ENCODE measurements at regions not wholly inside any gene's neighbourhood (a gene's known extent, or its start where the extent isn't known, plus 50 kb on each side); places are given as distances from the start of the nearest gene placed in this dataset.

DNA sequence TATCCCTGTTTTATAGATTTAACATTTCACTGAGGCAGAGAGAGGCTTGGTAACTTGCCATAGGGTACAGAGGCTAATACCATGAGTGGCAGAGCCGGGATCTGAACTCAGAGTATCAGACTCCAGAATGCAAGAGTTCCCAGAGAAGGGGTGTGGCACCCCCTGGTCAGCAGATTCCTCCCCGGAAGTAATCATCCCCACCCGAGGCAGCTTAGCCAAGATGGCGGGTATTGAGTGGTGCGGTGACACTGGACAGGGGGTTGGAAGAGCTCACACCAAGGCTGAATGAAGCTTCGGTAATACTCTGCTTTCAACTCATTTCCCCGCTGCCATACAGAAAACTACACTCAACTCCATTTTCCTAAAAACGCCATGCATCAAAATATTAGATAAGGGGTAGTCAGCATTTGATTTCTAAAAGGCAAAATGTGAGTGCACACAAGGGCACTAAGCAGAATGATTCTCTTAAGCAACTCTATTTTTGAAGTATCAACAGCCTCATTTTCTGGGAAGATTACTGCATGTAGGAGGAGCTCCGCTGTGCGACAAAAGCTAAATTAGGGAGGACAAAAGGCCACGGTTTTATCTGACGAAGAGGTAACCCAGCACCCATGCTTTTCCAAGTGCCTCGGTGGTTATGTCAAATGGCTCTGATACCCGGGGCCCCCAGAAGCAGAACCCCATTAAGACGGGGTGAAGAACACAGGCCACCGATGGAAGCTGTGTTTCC is 166.7 kb downstream of the NUP210 start:
- DNase-seq = no peak
- Histone ChIP-seq H3K27ac (no peak overlapping the region), H3K4me3 (no peak overlapping the region), H3K4me1 (no peaks in the 10 kb centered on the region), H3K27me3 (peaks cover 0 to 10% of the 10 kb centered on the region in 2 donors), H3K9me3 (no peaks in the 10 kb centered on the region), H3K36me3 (no peaks in the 10 kb centered on the region)
- TF ChIP-seq, protein P1, sequence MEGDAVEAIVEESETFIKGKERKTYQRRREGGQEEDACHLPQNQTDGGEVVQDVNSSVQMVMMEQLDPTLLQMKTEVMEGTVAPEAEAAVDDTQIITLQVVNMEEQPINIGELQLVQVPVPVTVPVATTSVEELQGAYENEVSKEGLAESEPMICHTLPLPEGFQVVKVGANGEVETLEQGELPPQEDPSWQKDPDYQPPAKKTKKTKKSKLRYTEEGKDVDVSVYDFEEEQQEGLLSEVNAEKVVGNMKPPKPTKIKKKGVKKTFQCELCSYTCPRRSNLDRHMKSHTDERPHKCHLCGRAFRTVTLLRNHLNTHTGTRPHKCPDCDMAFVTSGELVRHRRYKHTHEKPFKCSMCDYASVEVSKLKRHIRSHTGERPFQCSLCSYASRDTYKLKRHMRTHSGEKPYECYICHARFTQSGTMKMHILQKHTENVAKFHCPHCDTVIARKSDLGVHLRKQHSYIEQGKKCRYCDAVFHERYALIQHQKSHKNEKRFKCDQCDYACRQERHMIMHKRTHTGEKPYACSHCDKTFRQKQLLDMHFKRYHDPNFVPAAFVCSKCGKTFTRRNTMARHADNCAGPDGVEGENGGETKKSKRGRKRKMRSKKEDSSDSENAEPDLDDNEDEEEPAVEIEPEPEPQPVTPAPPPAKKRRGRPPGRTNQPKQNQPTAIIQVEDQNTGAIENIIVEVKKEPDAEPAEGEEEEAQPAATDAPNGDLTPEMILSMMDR (IDR thresholded peaks at IDR 0.05) = no peak
- intact Hi-C loops (cut with DNase I; ENCODE audit: low total_unique reads) = no loop called here

DNA sequence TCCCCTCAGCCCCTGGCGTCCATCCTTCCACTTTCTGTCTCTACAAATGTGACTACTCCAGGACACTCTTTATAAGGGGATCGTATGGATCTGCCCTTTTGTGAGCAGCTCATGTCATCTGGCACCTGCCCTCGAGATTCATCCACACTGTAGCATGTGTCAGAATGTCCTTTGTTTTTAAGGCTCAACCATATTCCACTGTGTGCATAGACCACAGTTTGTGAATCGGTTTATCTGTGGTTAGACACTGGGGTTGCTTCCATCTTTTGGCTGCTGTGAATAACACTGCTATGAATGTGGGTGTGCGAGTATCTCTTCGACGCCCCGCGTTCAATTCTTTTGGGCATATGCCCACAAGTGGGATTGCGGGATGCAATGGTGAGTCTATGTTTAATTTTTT is 167.9 kb downstream of the NUP210 start:
- Histone ChIP-seq H3K4me3 (no peak overlapping the region), H3K27ac (no peak overlapping the region), H3K4me1 (no peaks in the 10 kb centered on the region), H3K9me3 (no peaks in the 10 kb centered on the region), H3K36me3 (no peaks in the 10 kb centered on the region), H3K27me3 (peaks cover 0 to 10% of the 10 kb centered on the region in 2 donors)
- TF ChIP-seq, protein P1 (IDR thresholded peaks at IDR 0.05) = no peak
- intact Hi-C loops (cut with DNase I; ENCODE audit: low total_unique reads) = no loop called here
- no peak for DNase-seq

DNA sequence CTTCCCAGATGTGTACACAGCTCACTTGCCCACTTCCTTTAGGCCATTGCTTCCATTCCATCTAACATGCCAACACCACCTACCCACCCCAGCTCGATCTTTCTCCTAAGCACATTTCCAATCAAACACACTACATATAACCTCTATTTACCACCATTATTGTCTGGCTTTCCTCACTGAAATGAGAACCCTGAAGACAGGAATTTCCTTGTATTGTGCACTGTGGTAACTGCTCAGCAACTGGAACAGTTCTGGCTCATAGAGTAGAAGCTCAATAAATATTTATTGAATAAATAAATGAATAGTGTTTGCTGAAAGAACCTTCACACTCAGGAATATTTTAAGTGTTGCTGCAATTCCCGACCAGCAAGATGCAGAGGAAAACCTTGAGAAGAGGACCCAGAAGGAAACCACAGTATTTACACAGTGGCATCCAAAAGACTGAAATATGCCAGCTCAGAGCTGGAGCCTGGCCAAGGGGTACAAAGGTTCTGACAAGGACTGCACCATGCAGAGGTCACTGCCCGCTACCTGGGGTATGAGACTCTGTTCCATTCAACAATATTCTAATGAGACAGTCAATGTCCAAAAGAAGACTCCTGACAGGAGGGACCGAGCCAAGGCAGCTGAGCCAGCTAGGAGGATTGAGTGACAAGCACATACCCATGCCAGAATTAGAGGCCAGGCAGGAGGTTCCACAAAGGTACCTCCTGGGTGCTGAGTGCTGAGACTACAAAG is 168.8 kb downstream of the NUP210 start:
- Histone ChIP-seq H3K4me1 (no peaks in the 10 kb centered on the region), H3K27ac (no peak overlapping the region), H3K9me3 (no peaks in the 10 kb centered on the region), H3K27me3 (peaks cover 0 to 5% of the 10 kb centered on the region in 2 donors), H3K36me3 (no peaks in the 10 kb centered on the region), H3K4me3 (no peak overlapping the region)
- no peak for DNase-seq
- intact Hi-C loops (cut with DNase I; ENCODE audit: low total_unique reads) = no loop called here
- TF ChIP-seq, protein P1 (IDR thresholded peaks at IDR 0.05) = no peak

GRCh38 chr3:13249664-13250390 is 170.3 kb downstream of the NUP210 start:
- no peak for DNase-seq
- TF ChIP-seq, protein P1 (IDR thresholded peaks at IDR 0.05) = no peak
- Histone ChIP-seq H3K4me1 (no peaks in the 10 kb centered on the region), H3K27ac (no peak overlapping the region), H3K9me3 (no peaks in the 10 kb centered on the region), H3K36me3 (no peaks in the 10 kb centered on the region), H3K4me3 (no peak overlapping the region), H3K27me3 (peaks cover 0 to 5% of the 10 kb centered on the region in 2 donors)
- intact Hi-C loops (cut with DNase I; ENCODE audit: low total_unique reads) = no loop called here

DNA sequence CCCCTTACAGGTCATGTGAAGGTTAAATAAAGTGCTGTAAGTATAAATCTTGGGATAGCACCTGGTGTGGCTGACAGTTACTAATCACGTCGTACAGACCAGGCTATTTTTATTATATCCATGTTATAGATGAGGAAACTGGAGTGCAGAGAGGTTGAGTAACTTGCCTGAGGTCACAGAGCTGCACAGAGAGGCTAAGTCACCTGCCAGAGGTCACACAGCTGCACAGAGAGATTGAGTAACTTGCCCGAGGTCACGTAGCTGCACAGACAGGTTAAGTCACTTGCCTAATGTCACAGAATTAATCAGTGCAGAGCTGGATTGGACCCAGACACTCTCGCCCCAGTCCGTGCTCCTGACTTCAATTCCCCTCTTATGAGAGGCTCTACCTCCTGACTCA is 171.5 kb downstream of the NUP210 start:
- no peaks in the 10 kb centered on the region for H3K4me1 ChIP-seq
- H3K36me3 ChIP-seq = no peaks in the 10 kb centered on the region
- DNase-seq = no peak
- H3K27me3 ChIP-seq = peaks cover 0 to 2% of the 10 kb centered on the region in 2 donors
- H3K9me3 ChIP-seq = no peaks in the 10 kb centered on the region
- TF ChIP-seq, protein P1 (IDR thresholded peaks at IDR 0.05) = no peak
- intact Hi-C loops (cut with DNase I; ENCODE audit: low total_unique reads) = no loop called here
- no peak overlapping the region for H3K4me3 ChIP-seq
- H3K27ac ChIP-seq = no peak overlapping the region

All from tibial artery (tissue), 4 donors.